KMS-11 (cell line): ENCODE measurements at regions not wholly inside any gene's neighbourhood (a gene's known extent, or its start where the extent isn't known, plus 50 kb on each side); places are given as distances from the start of the nearest gene placed in this dataset.

Experiments used
- H2AFZ ChIP-seq: fragments of 200-600 bp; sonication (generic); 2 replicates; pipeline ENCODE4 v1.6.1; 2016; ENCODE audit warnings: antibody characterized with exemption, mixed run types, low read depth
- H3K27ac ChIP-seq: fragments of 200-600 bp; sonication (generic); 2 replicates; pipeline ENCODE4 v1.6.1; 2016; ENCODE audit warnings: mild to moderate bottlenecking, mixed run types
- H3K27me3 ChIP-seq: fragments of 200-600 bp; sonication (generic); 2 replicates; pipeline ENCODE4 v1.6.1; 2017; ENCODE audit warnings: mild to moderate bottlenecking, low read depth, mixed run types, moderate library complexity; ENCODE audit not compliant: insufficient read depth
- H3K36me3 ChIP-seq: fragments of 200-600 bp; sonication (generic); 2 replicates; pipeline ENCODE4 v1.6.1; 2017; ENCODE audit warnings: mild to moderate bottlenecking, mixed run types; ENCODE audit not compliant: insufficient read depth
- H3K4me1 ChIP-seq: fragments of 200-600 bp; sonication (generic); 2 replicates; pipeline ENCODE4 v1.6.1; 2016; ENCODE audit warnings: mild to moderate bottlenecking, low read depth, mixed run types; ENCODE audit not compliant: poor library complexity, severe bottlenecking
- H3K4me2 ChIP-seq: fragments of 200-600 bp; sonication (generic); 2 replicates; pipeline ENCODE4 v1.7.0; 2016; ENCODE audit warnings: mild to moderate bottlenecking, mixed run types
- H3K4me3 ChIP-seq: fragments of 200-600 bp; sonication (generic); IDR thresholded peaks from 2 replicates; pipeline ENCODE4 v1.6.1; 2017; ENCODE audit warnings: low read depth, low read length, mixed read lengths; ENCODE audit not compliant: insufficient read depth
- H3K79me2 ChIP-seq: fragments of 200-600 bp; sonication (generic); 2 replicates; pipeline ENCODE4 v1.6.1; 2016; ENCODE audit warnings: low read depth, mixed run types; ENCODE audit not compliant: insufficient read depth
- H3K9ac ChIP-seq: fragments of 200-600 bp; sonication (generic); 2 replicates; pipeline ENCODE4 v1.6.1; 2016; ENCODE audit warnings: mild to moderate bottlenecking, mixed run types
- H4K20me1 ChIP-seq: fragments of 200-600 bp; sonication (generic); 2 replicates; pipeline ENCODE4 v1.6.1; 2016; ENCODE audit warnings: mild to moderate bottlenecking, mixed run types; ENCODE audit not compliant: insufficient read depth
- TF ChIP-seq, protein P1 (sequence below): fragments of 200-600 bp; sonication (generic); conservative IDR thresholded peaks from 2 replicates; pipeline ENCODE4 v1.6.1; 2017; ENCODE audit warnings: low read depth, mild to moderate bottlenecking, antibody characterized with exemption, low read length, moderate library complexity, mixed read lengths

DNA sequence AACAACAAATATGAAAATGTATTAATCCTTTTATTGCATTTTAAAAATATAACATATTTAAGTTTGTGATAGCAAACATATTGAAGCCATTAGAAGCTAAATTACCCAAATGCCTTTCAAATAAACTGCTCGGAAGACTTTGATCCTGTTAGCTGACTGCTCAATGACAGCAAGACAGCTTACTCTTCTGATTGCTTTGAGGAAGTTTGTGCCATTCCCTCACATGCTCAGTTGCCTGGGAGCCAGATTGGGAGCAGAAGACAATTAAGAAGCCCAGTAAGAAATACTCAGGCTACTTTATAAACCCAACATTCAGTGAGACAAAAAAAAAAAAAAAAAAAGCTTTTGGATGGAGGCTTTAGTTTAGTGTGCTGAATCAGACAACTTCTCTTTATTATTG is 407.1 kb upstream of the SOX11 start:
- no peak overlapping the region for H3K9ac ChIP-seq
- H4K20me1 ChIP-seq = no peaks in the 10 kb centered on the region
- no peaks in the 10 kb centered on the region for H3K36me3 ChIP-seq
- H3K4me3 ChIP-seq = no peak overlapping the region
- no peak overlapping the region for H3K27ac ChIP-seq
- no peaks in the 10 kb centered on the region for H3K27me3 ChIP-seq
- TF ChIP-seq, protein P1, sequence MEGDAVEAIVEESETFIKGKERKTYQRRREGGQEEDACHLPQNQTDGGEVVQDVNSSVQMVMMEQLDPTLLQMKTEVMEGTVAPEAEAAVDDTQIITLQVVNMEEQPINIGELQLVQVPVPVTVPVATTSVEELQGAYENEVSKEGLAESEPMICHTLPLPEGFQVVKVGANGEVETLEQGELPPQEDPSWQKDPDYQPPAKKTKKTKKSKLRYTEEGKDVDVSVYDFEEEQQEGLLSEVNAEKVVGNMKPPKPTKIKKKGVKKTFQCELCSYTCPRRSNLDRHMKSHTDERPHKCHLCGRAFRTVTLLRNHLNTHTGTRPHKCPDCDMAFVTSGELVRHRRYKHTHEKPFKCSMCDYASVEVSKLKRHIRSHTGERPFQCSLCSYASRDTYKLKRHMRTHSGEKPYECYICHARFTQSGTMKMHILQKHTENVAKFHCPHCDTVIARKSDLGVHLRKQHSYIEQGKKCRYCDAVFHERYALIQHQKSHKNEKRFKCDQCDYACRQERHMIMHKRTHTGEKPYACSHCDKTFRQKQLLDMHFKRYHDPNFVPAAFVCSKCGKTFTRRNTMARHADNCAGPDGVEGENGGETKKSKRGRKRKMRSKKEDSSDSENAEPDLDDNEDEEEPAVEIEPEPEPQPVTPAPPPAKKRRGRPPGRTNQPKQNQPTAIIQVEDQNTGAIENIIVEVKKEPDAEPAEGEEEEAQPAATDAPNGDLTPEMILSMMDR = no peak
- no peaks in the 10 kb centered on the region for H3K79me2 ChIP-seq
- no peak overlapping the region for H3K4me2 ChIP-seq
- H2AFZ ChIP-seq = no peak overlapping the region
- no peaks in the 10 kb centered on the region for H3K4me1 ChIP-seq

DNA sequence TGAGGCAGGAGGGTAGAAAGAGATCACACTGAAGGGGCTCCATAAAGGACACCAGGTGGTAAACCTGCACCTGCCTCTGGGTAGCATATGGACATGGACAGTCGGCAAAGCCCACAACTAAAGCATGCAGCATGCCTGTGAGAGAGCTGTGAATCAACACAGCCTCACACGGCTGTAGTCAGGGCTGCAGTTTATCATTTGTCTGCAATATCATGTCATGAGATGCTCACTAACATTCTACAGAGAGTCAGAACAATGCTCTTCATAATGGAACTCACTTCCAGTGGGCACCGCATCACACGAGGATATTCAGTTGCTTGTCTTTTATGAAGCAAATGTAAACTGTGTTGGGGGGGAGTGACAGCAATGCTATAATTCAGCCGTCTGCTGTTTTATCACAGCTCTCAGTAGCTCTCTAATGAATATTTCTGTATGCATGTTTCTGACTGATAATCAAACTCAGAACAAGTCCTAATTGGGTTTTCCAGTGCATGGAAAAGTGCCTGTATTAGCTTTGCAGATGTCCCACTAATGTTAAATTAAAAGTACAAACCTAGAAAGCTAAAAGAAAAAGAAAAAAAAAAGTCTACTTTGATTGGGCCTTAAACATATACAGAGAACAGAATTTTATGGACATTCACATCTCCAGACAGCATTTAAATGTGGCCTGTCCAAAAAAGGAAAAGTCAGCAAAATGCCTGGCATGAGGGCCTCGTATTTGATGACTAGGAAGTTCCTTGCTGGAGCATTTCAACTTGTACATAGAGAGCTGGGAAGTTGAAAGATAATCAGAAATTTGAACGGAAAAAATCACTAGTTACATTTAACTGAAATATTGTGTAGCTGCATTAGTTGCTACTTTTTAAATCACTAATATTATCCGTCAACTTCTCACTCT is 406.1 kb upstream of the SOX11 start:
- Histone ChIP-seq H3K27ac (no peak overlapping the region), H2AFZ (no peak overlapping the region), H3K4me1 (no peaks in the 10 kb centered on the region), H3K36me3 (no peaks in the 10 kb centered on the region), H3K27me3 (no peaks in the 10 kb centered on the region), H3K4me3 (no peak overlapping the region), H4K20me1 (no peaks in the 10 kb centered on the region), H3K4me2 (no peak overlapping the region), H3K9ac (no peak overlapping the region), H3K79me2 (no peaks in the 10 kb centered on the region)
- TF ChIP-seq, protein P1 = no peak

DNA sequence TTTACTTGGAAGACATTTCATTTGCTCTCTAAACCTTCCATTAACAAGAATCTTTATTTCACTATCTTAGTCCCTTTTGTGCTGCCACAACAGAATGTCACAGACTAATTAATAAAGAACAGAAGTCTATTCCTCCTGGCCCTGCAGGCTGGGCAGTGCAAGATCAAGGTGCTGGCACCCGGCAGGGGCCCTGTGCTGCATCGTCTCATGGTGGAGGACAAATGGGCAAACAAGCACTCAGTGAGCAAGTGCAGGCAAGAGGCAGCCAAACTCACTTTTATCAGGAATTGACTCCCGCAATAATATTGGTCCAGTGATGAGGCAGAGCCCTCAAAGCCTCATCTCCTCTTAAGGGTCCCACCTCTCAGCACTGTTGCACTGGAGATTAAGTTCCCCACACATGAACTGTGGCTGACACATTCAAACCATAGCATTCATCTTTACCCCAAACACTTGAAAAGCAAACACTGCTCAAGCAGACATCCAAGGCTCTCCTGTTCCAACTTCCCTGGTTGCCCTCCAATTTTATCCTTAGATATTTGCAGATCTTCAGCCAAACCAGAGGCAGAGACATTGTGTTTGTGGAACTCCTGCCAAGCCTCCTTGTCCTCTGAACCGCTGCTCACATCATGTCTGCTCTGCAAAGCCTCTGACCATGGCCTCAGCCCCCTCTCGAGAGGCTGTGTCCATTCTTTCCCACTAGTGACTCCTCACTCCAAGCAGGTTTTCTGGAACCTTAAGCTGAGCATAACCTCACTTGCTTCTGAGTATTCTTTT is 404.4 kb upstream of the SOX11 start:
- Histone ChIP-seq H3K4me3 (no peak overlapping the region), H3K36me3 (no peaks in the 10 kb centered on the region), H3K79me2 (no peaks in the 10 kb centered on the region), H3K4me2 (no peak overlapping the region), H3K9ac (no peak overlapping the region), H3K4me1 (no peaks in the 10 kb centered on the region), H3K27ac (no peak overlapping the region), H3K27me3 (no peaks in the 10 kb centered on the region), H4K20me1 (no peaks in the 10 kb centered on the region), H2AFZ (no peak overlapping the region)
- TF ChIP-seq, protein P1 = no peak

DNA sequence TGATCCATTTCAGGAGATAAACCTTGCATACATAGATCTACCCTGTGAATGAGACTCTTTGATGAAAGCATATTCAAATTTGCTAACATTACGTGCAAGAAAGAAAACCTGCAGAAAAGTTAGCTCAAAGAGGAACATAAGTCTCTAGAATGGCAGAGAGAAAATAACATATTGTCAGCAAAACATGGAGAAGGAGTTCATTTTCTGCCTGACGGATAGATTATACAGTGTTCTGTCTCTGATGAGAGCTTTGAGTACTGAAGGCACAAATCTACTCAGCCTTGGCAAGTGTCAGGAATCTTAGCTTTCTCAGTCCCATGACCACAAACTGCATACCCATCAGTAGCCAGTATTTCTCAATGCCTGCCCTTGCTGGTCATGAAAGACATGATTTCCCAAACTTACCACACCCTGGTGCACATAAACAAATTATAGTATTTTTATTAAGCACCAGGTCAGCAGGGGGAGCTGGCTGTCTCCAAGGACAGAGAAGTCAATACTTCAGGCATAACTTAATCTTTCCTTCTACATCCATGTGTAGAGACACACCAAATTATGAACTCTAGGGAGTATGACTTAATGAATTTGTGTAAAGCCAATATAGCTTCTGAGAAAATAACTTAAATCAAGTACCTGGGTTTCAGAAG is 401.2 kb upstream of the SOX11 start:
- Histone ChIP-seq H3K9ac (no peak overlapping the region), H3K27ac (no peak overlapping the region), H3K36me3 (no peaks in the 10 kb centered on the region), H4K20me1 (no peaks in the 10 kb centered on the region), H2AFZ (no peak overlapping the region), H3K4me3 (no peak overlapping the region), H3K79me2 (no peaks in the 10 kb centered on the region), H3K4me1 (no peaks in the 10 kb centered on the region), H3K27me3 (no peaks in the 10 kb centered on the region), H3K4me2 (no peak overlapping the region)
- TF ChIP-seq, protein P1 = no peak
